GM10266 (cell line): ENCODE measurements at regions not wholly inside any gene's neighbourhood (a gene's known extent, or its start where the extent isn't known, plus 50 kb on each side); places are given as distances from the start of the nearest gene placed in this dataset.

Source experiments
- DNase-seq: peaks from one replicate; pipeline ENCODE4 v3.0.0; 2012; ENCODE audit errors: extremely low spot score
- CTCF ChIP-seq: IDR thresholded peaks from 2 replicates; pipeline ENCODE4 v1.5.1; 2012; ENCODE audit warnings: mild to moderate bottlenecking, low read depth; ENCODE audit not compliant: control insufficient read depth, insufficient read depth; ENCODE audit errors: missing control alignments

GRCh38 chr4:130296448-130296847, 1200.5 kb downstream of the C4orf33 start:
- TF ChIP-seq CTCF: no peak
- no peak for DNase-seq

- TF ChIP-seq CTCF: peak; percentile 7
- no peak for DNase-seq
Measured at GRCh38 chr4:130306566-130306965, 1210.6 kb downstream of the C4orf33 start.

- TF ChIP-seq CTCF: no peak
- no peak for DNase-seq
Measured at GRCh38 chr4:130309221-130309620, 1213.3 kb downstream of the C4orf33 start.

- no peak for DNase-seq
- no peak for TF ChIP-seq CTCF
Measured at GRCh38 chr4:130322439-130322838, 1226.5 kb downstream of the C4orf33 start.

- no peak for DNase-seq
Measured at GRCh38 chr4:130329036-130329435, 1233.1 kb downstream of the C4orf33 start.

GRCh38 chr4:130333241-130333759, 1237.3 kb downstream of the C4orf33 start:
- no peak for DNase-seq
- no peak for TF ChIP-seq CTCF

More at GRCh38 chr4:130329036-130329435, 1233.1 kb downstream of the C4orf33 start:
- TF ChIP-seq CTCF: no peak

- TF ChIP-seq CTCF: no peak
- no peak for DNase-seq
Measured at GRCh38 chr4:130335417-130336194, 1239.7 kb downstream of the C4orf33 start.
